ENCODE measurements at regions not wholly inside any gene's neighbourhood (a gene's known extent, or its start where the extent isn't known, plus 50 kb on each side); places are given as distances from the start of the nearest gene placed in this dataset.

- Histone ChIP-seq H3K9me3 (ENCODE audit: control insufficient read depth, low read length) (no peaks in the 10 kb centered on the region), H3K36me3 (ENCODE audit: control insufficient read depth, insufficient read depth, low read length) (no peaks in the 10 kb centered on the region), H3K27me3 (ENCODE audit: control insufficient read depth, insufficient read depth, low read length) (no peaks in the 10 kb centered on the region), H3K4me2 (ENCODE audit: low read length) (no peak overlapping the region), H3K4me1 (no peaks in the 10 kb centered on the region), H3K27ac (no peak overlapping the region), H2AFZ (no peak overlapping the region), H3K79me2 (no peaks in the 10 kb centered on the region), H3K4me3 (ENCODE audit: low read depth, low read length) (no peak overlapping the region), H3K9ac (no peak overlapping the region)
- TF ChIP-seq CTCF (IDR thresholded peaks at IDR 0.05): no peak
These were observed 1176.4 kb upstream of the EYS start for GRCh38 chr6:66883453-66883852.

GRCh38 chr6:66866801-66867200 is 1159.8 kb upstream of the EYS start:
- no peak overlapping the region for H3K27ac ChIP-seq
- H2AFZ ChIP-seq: no peak overlapping the region
- no peak overlapping the region for H3K9ac ChIP-seq
- no peaks in the 10 kb centered on the region for H3K36me3 ChIP-seq (ENCODE audit: control insufficient read depth, insufficient read depth, low read length)
- no peak for TF ChIP-seq CTCF (IDR thresholded peaks at IDR 0.05)
- no peaks in the 10 kb centered on the region for H3K4me1 ChIP-seq
- no peaks in the 10 kb centered on the region for H3K79me2 ChIP-seq
- no peaks in the 10 kb centered on the region for H3K9me3 ChIP-seq (ENCODE audit: control insufficient read depth, low read length)
- H3K27me3 ChIP-seq (ENCODE audit: control insufficient read depth, insufficient read depth, low read length): no peaks in the 10 kb centered on the region
- H3K4me2 ChIP-seq (ENCODE audit: low read length): no peak overlapping the region
- H3K4me3 ChIP-seq (ENCODE audit: low read depth, low read length): no peak overlapping the region

- no peaks in the 10 kb centered on the region for H3K4me1 ChIP-seq
- no peak for TF ChIP-seq CTCF (IDR thresholded peaks at IDR 0.05)
- H3K4me2 ChIP-seq (ENCODE audit: low read length): no peak overlapping the region
- no peak overlapping the region for H2AFZ ChIP-seq
- no peaks in the 10 kb centered on the region for H3K27me3 ChIP-seq (ENCODE audit: control insufficient read depth, insufficient read depth, low read length)
- no peak overlapping the region for H3K4me3 ChIP-seq (ENCODE audit: low read depth, low read length)
- no peaks in the 10 kb centered on the region for H3K9me3 ChIP-seq (ENCODE audit: control insufficient read depth, low read length)
- H3K27ac ChIP-seq: no peak overlapping the region
- no peaks in the 10 kb centered on the region for H3K79me2 ChIP-seq
- H3K36me3 ChIP-seq (ENCODE audit: control insufficient read depth, insufficient read depth, low read length): no peaks in the 10 kb centered on the region
- H3K9ac ChIP-seq: no peak overlapping the region
These were observed 1158.7 kb upstream of the EYS start for GRCh38 chr6:66865771-66866170.

- H3K4me2 ChIP-seq (ENCODE audit: low read length): no peak overlapping the region
- TF ChIP-seq CTCF (IDR thresholded peaks at IDR 0.05): no peak
- H3K36me3 ChIP-seq (ENCODE audit: control insufficient read depth, insufficient read depth, low read length): no peaks in the 10 kb centered on the region
- no peaks in the 10 kb centered on the region for H3K9me3 ChIP-seq (ENCODE audit: control insufficient read depth, low read length)
- no peaks in the 10 kb centered on the region for H3K79me2 ChIP-seq
- no peak overlapping the region for H3K9ac ChIP-seq
- H3K4me3 ChIP-seq (ENCODE audit: low read depth, low read length): no peak overlapping the region
- H3K4me1 ChIP-seq: no peaks in the 10 kb centered on the region
- H3K27ac ChIP-seq: no peak overlapping the region
- no peaks in the 10 kb centered on the region for H3K27me3 ChIP-seq (ENCODE audit: control insufficient read depth, insufficient read depth, low read length)
- no peak overlapping the region for H2AFZ ChIP-seq
These were observed 1154.0 kb upstream of the EYS start for GRCh38 chr6:66861007-66861541.

- H3K4me3 ChIP-seq (ENCODE audit: low read depth, low read length): no peak overlapping the region
- no peak overlapping the region for H3K9ac ChIP-seq
- no peaks in the 10 kb centered on the region for H3K4me1 ChIP-seq
- H3K4me2 ChIP-seq (ENCODE audit: low read length): no peak overlapping the region
- H3K36me3 ChIP-seq (ENCODE audit: control insufficient read depth, insufficient read depth, low read length): no peaks in the 10 kb centered on the region
- no peaks in the 10 kb centered on the region for H3K79me2 ChIP-seq
- no peaks in the 10 kb centered on the region for H3K27me3 ChIP-seq (ENCODE audit: control insufficient read depth, insufficient read depth, low read length)
- H3K9me3 ChIP-seq (ENCODE audit: control insufficient read depth, low read length): no peaks in the 10 kb centered on the region
- H3K27ac ChIP-seq: no peak overlapping the region
- no peak for TF ChIP-seq CTCF (IDR thresholded peaks at IDR 0.05)
- no peak overlapping the region for H2AFZ ChIP-seq
These were observed 1153.3 kb upstream of the EYS start for GRCh38 chr6:66860328-66860727.
